ENCODE measurements at regions not wholly inside any gene's neighbourhood (a gene's known extent, or its start where the extent isn't known, plus 50 kb on each side); places are given as distances from the start of the nearest gene placed in this dataset.
"Not testable (repeated sequence)": the region's sequence is repeated elsewhere in the genome, so short reads cannot be mapped to it uniquely, and the experiment has no call there.

GRCh38 chr2:77834360-77835002 is 312.3 kb upstream of the LRRTM4 start:
- DNase-seq (ENCODE audit: low read depth): no peak

GRCh38 chr2:77838441-77838840 is 316.3 kb upstream of the LRRTM4 start:
- DNase-seq (ENCODE audit: low read depth): no peak

GRCh38 chr2:77839102-77839501 is 316.9 kb upstream of the LRRTM4 start:
- no peak for DNase-seq (ENCODE audit: low read depth)

GRCh38 chr2:77862120-77862519 is 339.9 kb upstream of the LRRTM4 start:
- DNase-seq (ENCODE audit: low read depth): no peak

GRCh38 chr2:77864426-77864825 is 342.2 kb upstream of the LRRTM4 start:
- no peak for DNase-seq (ENCODE audit: low read depth)

- no peak for DNase-seq (ENCODE audit: low read depth)
These were observed 344.5 kb upstream of the LRRTM4 start for GRCh38 chr2:77866661-77867060.

GRCh38 chr2:77867146-77867545 is 345.0 kb upstream of the LRRTM4 start:
- DNase-seq (ENCODE audit: low read depth): no peak

GRCh38 chr2:77873506-77873905 is 351.3 kb upstream of the LRRTM4 start:
- DNase-seq (ENCODE audit: low read depth): no peak

- DNase-seq (ENCODE audit: low read depth): not testable (repeated sequence)
These were observed 378.0 kb upstream of the LRRTM4 start for GRCh38 chr2:77900211-77900610.

- DNase-seq (ENCODE audit: low read depth): no peak
These were observed 388.0 kb upstream of the LRRTM4 start for GRCh38 chr2:77910136-77910535.

GRCh38 chr2:77920838-77921366 is 398.7 kb upstream of the LRRTM4 start:
- DNase-seq (ENCODE audit: low read depth): no peak

- DNase-seq (ENCODE audit: low read depth): no peak
These were observed 400.4 kb upstream of the LRRTM4 start for GRCh38 chr2:77922567-77922966.

- no peak for DNase-seq (ENCODE audit: low read depth)
These were observed 415.2 kb upstream of the LRRTM4 start for GRCh38 chr2:77937366-77937765.

- no peak for DNase-seq (ENCODE audit: low read depth)
These were observed 416.3 kb upstream of the LRRTM4 start for GRCh38 chr2:77938462-77938861.

- no peak for DNase-seq (ENCODE audit: low read depth)
These were observed 417.2 kb upstream of the LRRTM4 start for GRCh38 chr2:77939370-77939769.

- no peak for DNase-seq (ENCODE audit: low read depth)
These were observed 417.6 kb upstream of the LRRTM4 start for GRCh38 chr2:77939801-77940200.

- no peak for DNase-seq (ENCODE audit: low read depth)
These were observed 432.8 kb upstream of the LRRTM4 start for GRCh38 chr2:77954931-77955330.

GRCh38 chr2:77962943-77963342 is 440.8 kb upstream of the LRRTM4 start:
- no peak for DNase-seq (ENCODE audit: low read depth)

GRCh38 chr2:77977471-77978063 is 455.4 kb upstream of the LRRTM4 start:
- DNase-seq (ENCODE audit: low read depth): no peak

GRCh38 chr2:77995161-77995560 is 473.0 kb upstream of the LRRTM4 start:
- no peak for DNase-seq (ENCODE audit: low read depth)

GRCh38 chr2:77999376-77999775 is 477.2 kb upstream of the LRRTM4 start:
- DNase-seq (ENCODE audit: low read depth): no peak

GRCh38 chr2:78009289-78009688 is 487.1 kb upstream of the LRRTM4 start:
- DNase-seq (ENCODE audit: low read depth): no peak

- DNase-seq (ENCODE audit: low read depth): no peak
These were observed 489.1 kb upstream of the LRRTM4 start for GRCh38 chr2:78011251-78011650.

GRCh38 chr2:78020491-78020890 is 498.3 kb upstream of the LRRTM4 start:
- DNase-seq (ENCODE audit: low read depth): no peak
